Skeletal muscle cell (primary cell): ENCODE measurements at regions not wholly inside any gene's neighbourhood (a gene's known extent, or its start where the extent isn't known, plus 50 kb on each side); places are given as distances from the start of the nearest gene placed in this dataset.
A peak's percentile ranks its signal among the peaks of the same experiment; 100 is the strongest.

ENCODE experiments used
- DNase-seq: peaks from one replicate; pipeline ENCODE4 v3.0.0-alpha.2; 2010; ENCODE audit warnings: low read depth
- H3K4me3 ChIP-seq: 2 replicates; pipeline ENCODE4 v1.5.1; 2011; ENCODE audit warnings: low read depth, mild to moderate bottlenecking, control low read depth, low read length, moderate library complexity

- H3K4me3 ChIP-seq, result no peak overlapping the region
- DNase-seq, result no peak
These were observed 178.0 kb upstream of the DPT start for GRCh38 chr1:168907053-168907452.

GRCh38 chr1:168907786-168908348 is 178.9 kb upstream of the DPT start:
- no peak for DNase-seq
- H3K4me3 ChIP-seq, result no peak overlapping the region

- no peak for DNase-seq
These were observed 181.4 kb upstream of the DPT start for GRCh38 chr1:168910403-168910802.

GRCh38 chr1:168911370-168911769 is 182.4 kb upstream of the DPT start:
- no peak for DNase-seq
- no peak overlapping the region for H3K4me3 ChIP-seq

More at GRCh38 chr1:168910403-168910802, 181.4 kb upstream of the DPT start:
- no peak overlapping the region for H3K4me3 ChIP-seq

- no peak overlapping the region for H3K4me3 ChIP-seq
- DNase-seq, result no peak
These were observed 184.9 kb upstream of the DPT start for GRCh38 chr1:168913711-168914463.

GRCh38 chr1:168917309-168917708 is 188.3 kb upstream of the DPT start:
- no peak for DNase-seq
- no peak overlapping the region for H3K4me3 ChIP-seq

- no peak for DNase-seq
- H3K4me3 ChIP-seq, result no peak overlapping the region
These were observed 188.7 kb upstream of the ATP1B1 start for GRCh38 chr1:168917796-168918195.

GRCh38 chr1:168918860-168919741 is 187.4 kb upstream of the ATP1B1 start:
- no peak for DNase-seq
- no peak overlapping the region for H3K4me3 ChIP-seq

- peak; percentile 3 for DNase-seq
These were observed 185.9 kb upstream of the ATP1B1 start for GRCh38 chr1:168920456-168921094.

GRCh38 chr1:168921629-168922028 is 184.9 kb upstream of the ATP1B1 start:
- H3K4me3 ChIP-seq, result no peak overlapping the region

More at GRCh38 chr1:168920456-168921094, 185.9 kb upstream of the ATP1B1 start:
- H3K4me3 ChIP-seq, result no peak overlapping the region

GRCh38 chr1:168923521-168924136 is 182.9 kb upstream of the ATP1B1 start:
- H3K4me3 ChIP-seq, result no peak overlapping the region
- no peak for DNase-seq

More at GRCh38 chr1:168921629-168922028, 184.9 kb upstream of the ATP1B1 start:
- DNase-seq, result no peak

- H3K4me3 ChIP-seq, result no peak overlapping the region
- no peak for DNase-seq
These were observed 181.5 kb upstream of the ATP1B1 start for GRCh38 chr1:168924976-168925375.

GRCh38 chr1:168926236-168926635 is 180.3 kb upstream of the ATP1B1 start:
- no peak for DNase-seq
- no peak overlapping the region for H3K4me3 ChIP-seq

GRCh38 chr1:168932539-168932938 is 174.0 kb upstream of the ATP1B1 start:
- peak; percentile 24 for DNase-seq
- no peak overlapping the region for H3K4me3 ChIP-seq

- DNase-seq, result no peak
- no peak overlapping the region for H3K4me3 ChIP-seq
These were observed 173.2 kb upstream of the ATP1B1 start for GRCh38 chr1:168933141-168933805.

- no peak for DNase-seq
- H3K4me3 ChIP-seq, result no peak overlapping the region
These were observed 167.2 kb upstream of the ATP1B1 start for GRCh38 chr1:168939110-168939946.

GRCh38 chr1:168939947-168940223 is 166.6 kb upstream of the ATP1B1 start:
- no peak for DNase-seq

GRCh38 chr1:168941640-168942039 is 164.8 kb upstream of the ATP1B1 start:
- DNase-seq, result no peak

More at GRCh38 chr1:168939947-168940223, 166.6 kb upstream of the ATP1B1 start:
- no peak overlapping the region for H3K4me3 ChIP-seq

More at GRCh38 chr1:168941640-168942039, 164.8 kb upstream of the ATP1B1 start:
- no peak overlapping the region for H3K4me3 ChIP-seq
